GM12864 (cell line): ENCODE measurements at regions not wholly inside any gene's neighbourhood (a gene's known extent, or its start where the extent isn't known, plus 50 kb on each side); places are given as distances from the start of the nearest gene placed in this dataset.
"Not testable (repeated sequence)": the region's sequence is repeated elsewhere in the genome, so short reads cannot be mapped to it uniquely, and the experiment has no call there.

Experiments
- DNase-seq: peaks from one replicate; pipeline ENCODE4 v3.0.0-alpha.2; 2011; ENCODE audit warnings: low read depth
- H3K4me3 ChIP-seq: 2 replicates; pipeline ENCODE4 v1.5.1; 2011; ENCODE audit warnings: mild to moderate bottlenecking, low read depth, low read length, control low read depth
- CTCF ChIP-seq: IDR thresholded peaks from 2 replicates; pipeline ENCODE4 v1.5.1; 2011; ENCODE audit warnings: low read depth, mild to moderate bottlenecking, moderate library complexity, low read length, control low read depth, inconsistent platforms; ENCODE audit errors: missing control alignments

GRCh38 chr21:30028537-30028936, 88.7 kb upstream of the GRIK1 start:
- no peak for DNase-seq
- no peak for TF ChIP-seq CTCF

GRCh38 chr21:30027986-30028385, 88.2 kb upstream of the GRIK1 start:
- H3K4me3 ChIP-seq, result no peak overlapping the region
- no peak for TF ChIP-seq CTCF
- DNase-seq, result no peak

More at GRCh38 chr21:30028537-30028936, 88.7 kb upstream of the GRIK1 start:
- no peak overlapping the region for H3K4me3 ChIP-seq

GRCh38 chr21:30023056-30023455, 83.3 kb upstream of the GRIK1 start:
- H3K4me3 ChIP-seq, DNase-seq: not testable (repeated sequence)

- H3K4me3 ChIP-seq, result no peak overlapping the region
- TF ChIP-seq CTCF, result no peak
- no peak for DNase-seq
These were observed 75.1 kb upstream of the GRIK1 start for GRCh38 chr21:30014886-30015285.

GRCh38 chr21:29991624-29992023, 51.8 kb upstream of the GRIK1 start:
- DNase-seq, result no peak
- TF ChIP-seq CTCF, result no peak
- no peak overlapping the region for H3K4me3 ChIP-seq

- no peak for TF ChIP-seq CTCF
- no peak overlapping the region for H3K4me3 ChIP-seq
- no peak for DNase-seq
These were observed 49.9 kb upstream of the GRIK1 start for GRCh38 chr21:29989634-29990234.
